Ascending aorta (tissue), 2 donors: ENCODE measurements at regions not wholly inside any gene's neighbourhood (a gene's known extent, or its start where the extent isn't known, plus 50 kb on each side); places are given as distances from the start of the nearest gene placed in this dataset.
"Not testable (repeated sequence)": the region's sequence is repeated elsewhere in the genome, so short reads cannot be mapped to it uniquely, and the experiment has no call there.

Experiments
- DNase-seq, 2 donors: peaks; one replicate each; pipeline ENCODE4 v3.0.0-alpha.2; 2019; ENCODE audit warnings: low spot score in 2 of 2
- H3K27ac ChIP-seq, 2 donors: fragments of 200-600 bp; sonication (generic); one replicate each; pipeline ENCODE4 v1.5.1; 2016 to 2017; ENCODE audit warnings: mild to moderate bottlenecking in 1 of 2
- H3K27me3 ChIP-seq: fragments of 200-600 bp; sonication (generic); one replicate; pipeline ENCODE4 v1.5.1; 2017
- H3K36me3 ChIP-seq, 2 donors: fragments of 200-600 bp; sonication (generic); one replicate each; pipeline ENCODE4 v1.5.1; 2016
- H3K4me1 ChIP-seq, 2 donors: fragments of 200-600 bp; sonication (generic); one replicate each; pipeline ENCODE4 v1.5.1; 2016 to 2017; ENCODE audit warnings: mild to moderate bottlenecking in 1 of 2
- H3K4me3 ChIP-seq, 2 donors: fragments of 200-600 bp; sonication (generic); one replicate each; pipeline ENCODE4 v1.5.1; 2016 to 2017; ENCODE audit warnings: mild to moderate bottlenecking in 1 of 2
- H3K9me3 ChIP-seq, 2 donors: fragments of 200-600 bp; sonication (generic); one replicate each; pipeline ENCODE4 v1.5.1; 2016
- CTCF ChIP-seq, 3 experiments: fragments of 200-600 bp in 2 of 3; fragments of 450-650 bp in 1 of 3; sonication (generic) in 2 of 3; IDR thresholded peaks; one replicate each; pipeline ENCODE4 v1.5.1; 2016 to 2019; ENCODE audit warnings: antibody characterized with exemption in 3 of 3, mild to moderate bottlenecking in 1 of 3, moderate library complexity in 1 of 3
- intact Hi-C: fragments of 100-400 bp; cut with DNase I; formaldehyde crosslinking; loops from one replicate; pipeline ENCODE4 v1.15.1; 2023

GRCh38 chr9:107824556-107824955 lies 335.0 kb upstream of the KLF4 start:
- H3K36me3 ChIP-seq, result no peaks in the 10 kb centered on the region
- no peak for DNase-seq
- no peak for TF ChIP-seq CTCF (IDR thresholded peaks at IDR 0.05)
- intact Hi-C loops, result no loop called here
- H3K9me3 ChIP-seq, result no peaks in the 10 kb centered on the region
- H3K27me3 ChIP-seq, result no peaks in the 10 kb centered on the region
- H3K4me3 ChIP-seq, result no peak overlapping the region
- H3K4me1 ChIP-seq, result no peaks in the 10 kb centered on the region
- no peak overlapping the region for H3K27ac ChIP-seq

DNA sequence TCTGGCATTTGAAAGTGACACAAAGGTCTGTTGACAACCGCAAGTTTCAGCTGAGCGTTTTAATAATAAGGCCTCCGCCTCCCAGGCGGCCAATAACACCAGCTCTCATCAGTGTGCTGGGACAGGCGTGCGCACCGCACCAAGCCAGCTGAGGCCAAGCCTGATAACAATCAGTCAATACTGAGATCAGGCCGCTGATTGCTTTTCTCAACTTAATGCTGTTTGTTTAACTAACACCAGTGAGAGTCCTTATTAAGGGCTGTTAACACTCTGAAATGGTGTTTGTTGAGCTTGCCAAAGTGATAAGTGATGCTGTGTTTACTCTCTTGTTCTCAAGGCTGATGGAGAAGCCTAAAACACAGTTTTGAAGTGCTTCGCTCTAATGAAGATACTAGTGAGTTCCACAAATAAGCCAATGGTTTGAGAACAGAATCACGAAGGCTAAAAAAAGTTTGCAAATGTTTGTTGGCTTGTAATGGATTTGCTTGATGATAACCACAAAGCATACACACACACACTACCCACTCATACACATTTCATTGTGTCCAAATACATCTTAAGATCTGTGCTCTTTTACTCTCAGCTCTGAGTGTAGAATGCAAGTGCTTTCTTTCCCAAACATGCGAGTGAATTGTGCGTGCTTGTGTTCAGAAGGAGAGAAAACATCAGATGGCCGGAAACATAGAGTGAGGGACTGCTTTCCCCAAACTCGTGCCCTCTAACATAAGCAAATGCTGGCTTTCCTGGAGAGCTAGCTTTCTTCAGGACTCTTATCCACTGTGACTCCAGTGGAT lies 330.4 kb upstream of the KLF4 start:
- TF ChIP-seq CTCF (IDR thresholded peaks at IDR 0.05), result no peak
- H3K27ac ChIP-seq, result no peak overlapping the region

DNA sequence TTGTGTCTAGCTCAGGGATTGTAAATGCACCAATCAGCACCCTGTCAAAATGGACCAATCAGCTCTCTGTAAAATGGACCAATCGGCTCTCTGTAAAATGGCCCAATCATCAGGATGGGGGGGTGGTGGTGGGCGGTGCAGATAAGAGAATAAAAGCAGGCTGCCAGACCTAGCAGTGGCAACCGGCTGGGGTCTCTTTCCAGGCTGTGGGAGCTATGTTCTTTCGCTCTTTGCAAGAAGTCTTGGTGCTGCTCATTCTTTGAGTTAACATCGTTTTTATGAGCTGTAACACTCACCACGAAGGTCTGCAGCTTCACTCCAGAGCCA lies 328.9 kb upstream of the KLF4 start:
- H3K27me3 ChIP-seq, H3K9me3 ChIP-seq, H3K4me1 ChIP-seq, H3K36me3 ChIP-seq, H3K4me3 ChIP-seq, DNase-seq, intact Hi-C loops, H3K27ac ChIP-seq: not testable (repeated sequence)

More for the DNA sequence above, 330.4 kb upstream of the KLF4 start:
- Histone ChIP-seq H3K4me3 (no peak overlapping the region), H3K27me3 (no peaks in the 10 kb centered on the region), H3K4me1 (no peaks in the 10 kb centered on the region), H3K9me3 (no peaks in the 10 kb centered on the region), H3K36me3 (no peaks in the 10 kb centered on the region)
- no peak for DNase-seq
- intact Hi-C loops, result no loop called here

GRCh38 chr9:107817595-107818502 lies 328.3 kb upstream of the KLF4 start:
- H3K27ac ChIP-seq, H3K27me3 ChIP-seq, H3K4me3 ChIP-seq, H3K4me1 ChIP-seq, DNase-seq, H3K9me3 ChIP-seq, intact Hi-C loops, H3K36me3 ChIP-seq: not testable (repeated sequence)

DNA sequence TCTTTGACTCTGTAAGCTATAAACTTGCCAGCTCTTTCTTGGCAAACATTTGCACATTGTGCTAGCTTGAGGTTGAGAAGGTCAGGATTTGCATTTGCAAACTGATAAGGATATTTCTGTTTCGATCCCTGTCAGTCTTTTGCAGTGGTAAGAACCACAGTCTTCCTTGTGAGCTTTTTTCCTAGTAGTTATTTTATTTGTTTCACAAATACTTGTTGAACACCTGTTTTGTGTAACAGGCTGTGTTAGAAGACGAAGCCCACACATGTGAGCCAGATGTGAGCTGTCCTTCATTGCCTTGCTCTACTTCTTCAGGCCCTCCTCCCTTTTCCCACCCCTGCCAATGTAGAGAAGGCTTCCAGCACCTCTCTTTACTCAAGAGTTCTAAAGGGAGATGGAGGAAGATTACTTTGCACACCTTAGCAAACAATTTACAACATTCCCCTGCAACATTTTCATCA lies 327.0 kb upstream of the KLF4 start:
- Histone ChIP-seq H3K4me3 (no peak overlapping the region), H3K36me3 (no peaks in the 10 kb centered on the region), H3K27me3 (no peaks in the 10 kb centered on the region), H3K4me1 (no peaks in the 10 kb centered on the region), H3K27ac (no peak overlapping the region), H3K9me3 (no peaks in the 10 kb centered on the region)
- no peak for DNase-seq
- intact Hi-C loops, result no loop called here
- no peak for TF ChIP-seq CTCF (IDR thresholded peaks at IDR 0.05)

GRCh38 chr9:107815782-107816560 lies 326.4 kb upstream of the KLF4 start:
- no peak for DNase-seq
- Histone ChIP-seq H3K9me3 (no peaks in the 10 kb centered on the region), H3K36me3 (no peaks in the 10 kb centered on the region), H3K27ac (no peak overlapping the region), H3K4me3 (no peak overlapping the region), H3K27me3 (no peaks in the 10 kb centered on the region), H3K4me1 (no peaks in the 10 kb centered on the region)
- no peak for TF ChIP-seq CTCF (IDR thresholded peaks at IDR 0.05)
- intact Hi-C loops, result no loop called here
